NCI-H2227 (cell line): ENCODE measurements at regions not wholly inside any gene's neighbourhood (a gene's known extent, or its start where the extent isn't known, plus 50 kb on each side); places are given as distances from the start of the nearest gene placed in this dataset.
A peak's percentile ranks its signal among the peaks of the same experiment; 100 is the strongest.

Experiments
- DNase-seq: peaks from one replicate; lab custom pipeline; 2025; ENCODE audit not compliant: unreplicated experiment; lab: John Stamatoyannopoulos, UW

DNA sequence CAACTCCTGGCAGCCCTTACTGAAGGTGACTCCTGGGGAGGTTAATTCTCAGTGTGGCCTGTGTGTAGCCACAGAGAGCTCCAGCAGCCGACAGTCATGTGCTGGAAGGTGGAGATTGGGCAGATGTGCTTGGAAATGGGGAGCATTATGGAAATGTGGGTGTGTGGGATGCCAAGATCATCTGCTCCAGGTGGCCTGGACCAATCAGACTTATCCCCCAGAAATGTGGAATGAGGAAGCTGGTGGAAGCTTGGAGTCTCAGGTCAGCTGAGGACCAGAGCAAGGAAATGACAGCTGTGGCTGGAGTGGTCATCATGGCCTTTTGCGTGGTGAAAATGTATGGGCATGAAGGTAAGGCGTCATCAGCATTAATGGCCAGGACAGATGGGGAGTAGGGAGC lies 234.0 kb downstream of the MIAT start:
- DNase-seq = no peak

DNA sequence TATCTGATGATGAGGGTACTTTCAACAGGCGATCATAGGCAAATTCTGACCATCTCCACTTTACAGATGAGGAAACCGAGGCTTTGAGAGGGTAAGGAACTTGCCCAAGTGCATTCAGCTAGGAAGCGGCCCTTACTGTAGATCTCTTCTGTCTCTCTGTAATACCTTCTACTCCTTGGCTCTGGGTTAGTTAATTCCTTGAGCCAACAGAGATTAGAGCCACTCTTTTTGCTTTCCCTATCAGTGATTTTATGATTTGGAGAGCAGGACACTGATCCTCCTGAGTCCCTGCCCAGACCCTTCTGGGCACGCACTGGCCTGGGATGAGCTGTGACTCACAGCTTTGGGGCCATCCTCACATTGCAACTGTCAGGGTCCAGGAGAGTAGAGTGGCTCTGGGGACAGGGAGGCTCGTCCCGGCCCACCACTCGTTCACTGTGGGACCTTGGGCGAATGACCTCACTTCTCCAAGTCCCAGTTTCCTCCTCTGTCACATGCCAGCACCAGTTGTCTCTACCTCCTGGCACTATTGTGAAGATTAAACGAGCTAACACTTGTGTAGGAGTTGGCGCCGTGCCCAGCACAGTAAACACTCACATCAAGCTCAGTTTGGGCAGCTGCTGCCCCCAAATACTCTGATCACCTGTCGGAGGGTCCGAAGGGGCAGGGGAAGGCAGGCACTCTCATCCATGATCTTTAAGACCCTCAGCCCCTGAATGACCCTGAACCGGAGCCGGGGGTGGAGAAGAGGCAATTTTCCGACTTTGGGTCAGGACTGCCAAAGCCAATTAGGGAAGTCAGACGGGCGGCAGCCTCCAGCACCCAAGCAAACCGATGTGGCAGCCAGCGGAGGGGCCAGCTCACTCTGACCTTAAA lies 235.0 kb downstream of the MIAT start:
- DNase-seq = peak; percentile 51

DNA sequence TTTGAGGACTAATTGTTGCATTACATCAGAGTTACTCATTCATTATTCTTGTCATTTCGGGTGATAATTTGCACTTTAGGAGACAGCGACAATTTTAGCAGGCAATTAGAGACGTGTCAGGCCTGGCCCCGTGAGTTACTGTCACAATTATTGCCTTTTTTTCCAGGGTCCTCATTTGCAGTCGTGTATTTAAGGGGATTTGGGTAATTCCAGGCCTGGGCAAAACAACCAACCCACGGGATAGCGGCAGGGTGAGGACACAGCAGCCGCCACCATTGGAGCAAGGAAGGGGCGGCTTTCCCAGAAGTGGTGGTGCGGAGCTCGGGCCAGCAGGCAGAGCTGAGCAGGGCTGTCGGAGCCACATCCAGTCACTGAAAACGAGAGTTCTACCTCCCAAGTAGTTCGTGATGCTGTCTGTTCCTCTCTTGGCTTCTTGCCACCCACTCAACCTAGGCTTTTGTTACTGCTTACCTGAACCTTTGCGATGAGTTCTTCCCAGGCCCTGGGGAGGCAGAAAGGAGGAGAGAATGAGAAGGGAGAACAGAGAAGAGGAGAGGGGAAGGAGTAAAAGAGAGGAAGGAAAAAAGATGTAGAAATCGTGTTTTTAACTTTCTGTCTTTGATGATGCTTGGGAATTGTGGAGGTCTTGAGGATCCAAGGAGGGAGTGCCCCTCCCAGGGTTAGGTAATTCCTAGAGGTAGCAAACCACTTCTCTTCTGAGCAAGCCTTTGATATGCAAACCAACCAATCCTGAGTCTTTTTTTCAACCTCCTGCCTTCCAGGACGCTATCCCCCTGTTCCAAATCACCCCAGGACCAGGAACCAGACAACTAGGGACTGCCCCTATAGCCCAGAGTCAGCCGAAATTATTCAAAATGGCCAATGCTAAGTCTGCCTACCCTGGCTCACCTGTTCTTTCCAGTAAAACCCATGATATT lies 236.1 kb downstream of the MIAT start:
- peak; percentile 38 for DNase-seq

DNA sequence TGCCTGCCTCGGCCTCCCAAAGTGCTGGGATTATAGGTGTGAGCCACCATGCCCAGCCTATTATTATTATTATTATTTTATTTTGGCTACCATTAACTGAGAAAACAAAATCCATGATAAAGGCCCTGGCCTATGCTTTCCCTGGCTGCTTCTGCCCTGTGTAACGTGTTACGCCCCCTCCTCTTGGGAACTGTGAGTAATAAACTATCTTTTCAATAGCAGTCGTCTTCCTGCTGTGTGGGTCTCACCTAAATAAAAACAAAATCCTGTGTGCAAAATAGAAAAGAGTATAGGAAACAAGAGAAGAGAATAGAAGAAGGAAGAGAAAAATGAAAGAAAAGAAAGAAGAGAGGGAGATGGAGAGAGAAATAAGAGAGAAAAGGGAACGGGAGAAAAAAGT lies 237.0 kb downstream of the MIAT start:
- DNase-seq = no peak

DNA sequence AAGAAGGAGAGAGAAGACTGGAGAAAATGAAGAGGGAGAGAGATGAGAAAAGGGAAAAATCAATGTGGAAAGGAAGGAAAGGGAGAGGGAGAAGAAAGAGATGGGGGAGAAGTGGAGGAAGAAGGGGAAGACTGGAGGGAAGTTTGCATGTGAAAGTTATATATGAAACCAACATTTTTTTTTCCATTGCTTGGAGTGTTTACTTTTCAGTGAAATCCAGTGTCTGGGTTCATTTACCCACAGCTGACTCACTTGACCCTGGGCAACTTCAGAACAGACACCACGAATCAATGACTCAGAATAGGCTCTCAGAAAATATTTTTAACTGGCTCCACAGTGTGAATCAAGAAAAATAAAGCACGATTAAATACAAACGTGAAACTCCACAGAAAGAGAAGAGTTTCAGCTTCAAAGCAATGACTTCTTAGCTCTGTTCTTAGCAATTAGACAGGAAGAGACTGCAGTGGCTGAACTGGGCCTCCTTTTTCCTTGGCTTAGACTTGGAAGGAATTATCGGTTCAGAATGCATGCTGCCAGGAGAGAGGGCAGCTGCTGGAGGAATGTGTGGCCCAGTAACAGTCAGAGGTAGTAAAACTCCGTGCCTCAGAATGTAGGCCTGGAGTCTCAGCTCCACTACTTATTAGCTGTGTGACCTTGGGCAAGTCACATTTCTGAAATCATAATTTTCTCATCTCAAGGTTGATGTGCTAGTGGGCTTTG lies 237.5 kb downstream of the MIAT start:
- no peak for DNase-seq

DNA sequence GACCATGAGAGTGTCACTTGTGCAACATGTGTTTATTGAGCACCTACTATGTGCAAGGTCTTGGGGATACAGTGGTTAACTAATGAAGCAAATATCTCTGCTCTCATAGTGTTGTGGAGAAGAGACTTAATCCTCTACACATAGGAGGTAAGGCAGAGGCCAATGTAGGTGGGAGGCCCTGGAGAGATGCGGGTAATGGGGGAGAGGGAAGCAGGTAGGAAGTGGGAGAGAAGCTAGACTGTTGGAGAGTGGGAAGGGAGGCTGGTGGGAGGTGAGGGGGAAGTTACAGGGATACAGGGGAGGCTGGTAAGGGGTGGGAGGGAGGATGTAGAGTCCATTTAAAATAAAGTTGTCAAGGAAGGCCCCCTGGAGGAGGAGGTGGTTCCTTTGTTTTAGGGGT lies 240.0 kb downstream of the MIAT start:
- DNase-seq = no peak

DNA sequence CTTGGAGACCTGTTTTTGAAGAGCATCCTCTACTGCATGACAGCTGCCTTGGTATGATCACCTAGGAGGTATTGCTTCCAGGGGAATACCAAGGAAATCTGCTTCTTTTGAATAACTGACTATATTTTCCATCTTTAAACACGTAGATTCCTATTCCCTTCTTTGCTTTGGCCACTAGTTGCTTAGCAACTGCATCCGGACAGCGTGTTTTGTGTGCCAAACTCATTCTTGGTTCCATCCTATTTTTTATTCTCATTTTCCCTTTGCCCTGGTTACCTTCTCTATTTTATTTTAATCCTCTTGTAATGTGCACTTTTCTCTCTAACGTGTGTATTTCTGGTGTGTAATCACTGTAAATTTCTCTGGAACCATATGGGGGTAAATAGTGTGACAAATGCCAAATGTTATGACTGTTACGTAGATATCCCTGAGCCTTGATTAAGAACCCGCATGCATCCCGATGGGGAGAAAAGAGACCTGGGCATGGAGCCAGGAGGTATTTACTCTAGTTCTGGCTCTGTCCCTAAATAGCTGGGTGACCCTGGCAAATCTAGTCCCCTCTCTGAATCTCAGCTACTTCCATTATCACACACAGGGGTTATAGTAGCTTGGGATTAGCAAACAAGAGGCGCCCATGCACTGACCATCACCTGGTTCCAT lies 241.7 kb downstream of the MIAT start:
- DNase-seq = no peak

DNA sequence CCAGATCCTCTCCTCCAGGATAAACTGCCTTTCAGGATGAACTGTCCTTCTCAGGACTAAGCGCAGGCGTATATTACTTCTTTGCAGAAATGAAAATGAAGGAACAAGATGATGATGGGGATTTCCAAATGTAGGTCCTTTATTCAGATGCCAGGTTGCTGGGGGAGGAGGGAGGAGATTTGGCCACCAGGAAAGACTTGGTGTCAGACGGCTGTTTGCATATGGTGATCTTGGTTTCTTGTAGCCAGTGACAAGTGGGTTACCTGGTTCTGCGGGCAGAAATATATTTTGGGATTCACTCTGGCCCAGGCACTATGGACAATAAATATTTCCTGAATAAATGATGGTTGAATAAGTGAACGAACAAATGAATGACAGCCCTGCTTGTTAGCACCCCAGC lies 243.4 kb downstream of the MIAT start:
- DNase-seq = no peak

DNA sequence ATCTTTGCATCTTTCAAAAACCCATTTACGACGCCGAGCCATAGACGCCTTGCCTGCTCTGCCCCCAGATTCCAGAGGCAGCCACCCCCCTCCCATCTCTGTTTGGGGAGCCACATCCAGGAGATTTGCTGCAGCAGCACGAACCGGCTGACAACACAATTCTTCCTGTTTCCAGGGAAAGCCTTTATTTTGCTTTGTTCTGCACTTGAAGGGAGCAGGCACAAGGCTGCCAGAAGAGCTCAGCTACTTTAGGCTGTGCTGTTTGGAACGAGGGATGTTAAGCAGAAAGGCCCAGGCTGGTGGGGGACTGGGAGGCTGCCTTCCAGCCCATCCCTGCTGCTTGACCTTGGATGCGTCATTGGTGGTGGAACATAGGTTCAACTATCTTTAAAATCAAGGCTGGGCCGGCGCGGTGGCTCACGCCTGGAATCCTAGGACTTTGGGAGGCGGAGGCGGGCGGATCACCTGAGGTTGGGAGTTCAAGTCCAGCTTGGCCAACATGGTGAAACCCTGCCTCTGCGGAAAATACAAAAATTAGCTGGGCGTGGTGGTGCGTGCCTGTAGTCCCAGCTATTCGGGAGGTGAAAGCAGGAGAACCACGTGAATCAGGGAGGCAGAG lies 243.9 kb downstream of the MIAT start:
- DNase-seq = no peak

DNA sequence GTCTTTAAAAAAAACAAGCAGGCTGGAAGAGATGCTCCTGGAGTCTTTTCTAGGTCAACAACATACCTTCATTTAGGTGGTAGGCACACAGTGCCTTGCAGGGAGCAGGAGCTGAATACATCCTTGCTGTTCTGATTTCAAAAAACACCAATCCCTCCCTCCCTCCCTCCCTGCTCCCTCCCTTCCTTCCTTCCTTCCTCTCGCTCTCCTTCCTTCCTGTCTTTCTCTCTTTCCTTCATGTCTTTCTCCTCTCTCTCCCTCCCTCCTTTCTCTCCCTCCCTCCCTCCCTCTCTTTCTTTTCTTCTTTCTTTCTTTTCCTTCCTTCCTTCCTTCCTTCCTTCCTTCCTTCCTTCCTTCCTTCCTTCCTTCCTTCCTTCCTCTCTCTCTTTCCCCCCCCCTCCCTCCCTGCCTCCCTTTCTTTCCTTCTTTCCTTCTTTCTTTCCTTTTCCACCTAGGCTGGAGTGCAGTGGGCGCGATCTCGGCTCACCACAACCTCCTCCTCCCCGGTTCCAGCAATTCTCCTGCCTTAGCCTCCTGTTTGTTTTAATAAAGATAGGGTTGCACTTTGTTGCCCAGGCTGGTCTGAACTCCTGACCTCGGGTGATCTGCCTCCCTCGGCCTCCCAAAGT lies 245.1 kb downstream of the MIAT start:
- DNase-seq = no peak

- no peak for DNase-seq
These were observed 245.9 kb downstream of the MIAT start for GRCh38 chr22:26903030-26903856.

DNA sequence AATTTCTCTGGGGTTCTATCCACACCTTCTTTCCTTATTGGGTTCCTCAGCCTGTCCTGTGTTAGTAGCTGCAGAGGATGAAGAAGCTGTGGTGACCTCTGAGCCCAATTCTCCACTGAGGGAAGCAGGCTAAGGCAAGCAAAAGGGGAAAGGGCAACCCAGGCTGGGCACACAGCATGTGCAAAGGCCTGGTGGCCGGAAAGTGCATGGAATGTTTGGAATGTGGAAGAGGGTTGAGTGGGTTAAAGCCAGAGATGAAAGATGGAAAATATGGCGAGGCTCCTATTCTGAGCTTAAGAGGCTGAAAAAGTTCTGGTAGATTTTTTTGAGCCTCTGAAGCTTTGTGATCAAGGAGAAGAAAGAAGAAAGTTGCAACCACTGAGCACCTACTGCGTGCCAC lies 247.1 kb downstream of the MIAT start:
- no peak for DNase-seq

DNA sequence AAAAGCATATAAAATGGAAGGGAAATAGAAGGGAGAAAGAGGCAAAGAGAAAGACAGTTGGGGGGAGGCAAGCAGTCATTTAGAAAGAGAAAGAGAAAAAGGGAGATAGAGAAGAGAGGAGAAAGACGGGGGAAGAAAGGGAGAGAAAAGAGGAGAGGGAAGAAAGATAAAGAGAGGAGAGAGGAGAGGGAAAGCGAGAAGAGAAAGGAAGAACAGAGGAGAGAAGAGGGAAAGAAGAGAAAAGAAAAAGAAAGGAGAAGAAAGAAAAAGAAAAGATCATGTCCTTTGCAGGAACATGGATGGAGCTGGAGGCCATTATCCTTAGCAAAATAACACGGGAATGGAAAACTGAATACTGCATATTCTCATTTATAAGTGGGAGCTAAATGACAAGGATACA lies 247.7 kb downstream of the MIAT start:
- no peak for DNase-seq

DNA sequence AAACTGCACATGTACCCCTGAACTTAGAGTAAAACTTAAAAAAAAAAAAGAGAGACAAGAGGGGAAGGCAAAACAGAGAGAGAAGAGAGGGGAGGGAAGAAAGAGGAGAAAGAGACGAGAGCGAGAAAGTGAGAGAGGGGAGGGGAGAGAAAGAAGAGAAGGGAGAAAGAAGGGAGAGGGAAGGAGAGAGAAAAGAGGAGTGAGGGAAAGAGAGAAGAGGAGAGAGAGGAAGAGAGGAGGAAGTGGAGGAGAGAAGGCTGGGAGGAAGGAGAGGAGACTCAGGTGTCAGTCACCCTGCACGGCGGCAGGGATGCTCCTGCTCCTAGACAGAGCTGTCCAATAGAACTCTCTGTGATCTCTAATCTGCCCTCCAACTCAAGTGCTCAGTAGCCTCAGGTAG lies 248.3 kb downstream of the MIAT start:
- DNase-seq = no peak

DNA sequence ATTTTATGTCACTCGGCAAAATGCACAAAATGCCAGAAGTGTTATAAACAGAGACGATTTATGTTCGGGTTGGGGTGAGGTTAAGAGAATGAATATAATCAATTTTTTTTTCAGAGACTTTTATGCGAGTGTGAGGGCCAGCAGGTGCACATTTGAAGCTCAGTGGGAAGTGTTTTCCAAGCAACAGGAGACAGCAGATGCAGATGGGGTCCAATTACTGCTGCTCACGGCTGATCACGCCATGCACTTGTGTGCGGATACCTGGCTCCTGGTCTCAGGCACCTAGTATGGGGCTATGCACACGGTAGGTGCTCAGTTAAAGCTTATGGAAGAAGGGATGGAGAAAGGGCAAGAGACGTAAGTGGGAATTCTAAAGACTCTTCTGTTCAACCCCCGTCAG lies 249.1 kb downstream of the MIAT start:
- DNase-seq = no peak

- DNase-seq = no peak
These were observed 250.0 kb downstream of the MIAT start for GRCh38 chr22:26907366-26907765.

DNA sequence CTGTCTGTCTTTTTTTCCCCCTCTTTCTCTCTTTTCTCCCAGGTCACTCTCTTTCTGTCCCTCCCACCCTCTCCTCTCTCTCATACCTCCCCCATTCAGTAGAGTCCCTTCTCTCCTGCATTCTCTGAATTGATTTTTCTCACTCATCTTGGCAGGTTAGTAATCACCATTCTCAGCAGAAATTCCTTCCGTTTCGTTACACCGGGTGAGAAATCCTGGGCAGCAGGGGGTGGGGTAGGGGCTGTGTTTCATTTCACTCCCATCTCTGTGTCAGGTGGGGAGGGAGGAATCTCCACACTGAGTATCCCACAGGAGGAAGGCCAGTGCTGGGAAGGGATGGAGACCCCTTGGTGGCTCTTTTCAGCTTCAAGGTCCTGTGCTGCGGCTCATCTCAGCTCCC lies 253.5 kb downstream of the MIAT start:
- DNase-seq = no peak

DNA sequence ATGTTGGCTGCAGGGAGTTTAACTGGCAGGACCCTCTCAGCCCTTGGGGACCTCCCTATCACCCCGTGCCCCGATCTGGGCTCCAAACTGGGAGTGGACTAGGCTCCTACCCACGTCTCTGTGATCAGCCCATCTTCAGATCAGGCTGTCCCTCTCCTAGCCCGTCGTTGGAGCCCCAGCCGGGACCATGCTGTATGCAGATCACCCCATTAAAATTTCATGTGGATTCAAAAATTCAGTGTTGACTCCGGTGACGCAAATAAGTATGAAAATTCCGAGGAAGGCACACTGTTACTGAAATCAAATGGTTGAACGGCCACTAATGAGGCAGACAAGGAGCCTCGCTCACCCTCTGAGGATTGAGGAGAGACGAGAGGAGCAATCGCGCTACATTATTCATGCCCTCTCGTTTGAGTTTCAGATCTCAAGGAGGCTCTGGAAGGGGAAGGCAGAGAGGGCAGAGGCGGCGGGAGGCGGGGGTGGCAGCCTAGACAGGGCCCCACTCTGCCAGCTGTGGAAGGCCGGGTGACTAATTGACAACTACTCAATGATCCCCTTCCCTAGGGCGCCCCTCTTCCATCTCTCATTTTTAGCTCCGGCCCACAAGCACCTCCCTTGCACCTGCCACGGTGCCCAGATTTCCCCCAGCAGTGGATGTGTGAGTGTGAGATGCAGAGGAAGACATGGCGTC lies 255.4 kb downstream of the MIAT start:
- no peak for DNase-seq
